ENCODE measurements at regions not wholly inside any gene's neighbourhood (a gene's known extent, or its start where the extent isn't known, plus 50 kb on each side); places are given as distances from the start of the nearest gene placed in this dataset.

GRCh38 chr1:143610196-143610595 is 361.6 kb downstream of the FAM72C start (continued):
- TF ChIP-seq ZNF184 (tag by site-specific recombination; IDR thresholded peaks at IDR 0.05) (no peak), ZNF211 (tag by site-specific recombination; IDR thresholded peaks at IDR 0.05; ENCODE audit: low read depth) (no peak), ZNF24 (tag by site-specific recombination; IDR thresholded peaks at IDR 0.05) (no peak)

GRCh38 chr1:143604887-143605286 is 366.9 kb downstream of the FAM72C start:
- POLR2A ChIA-PET, result no interaction called here
- Histone ChIP-seq H3K4me3 (ENCODE audit: low read depth, low read length) (no peak overlapping the region), H3K27ac (ENCODE audit: extremely low read depth, low read depth, low read length) (no peak overlapping the region), H3K36me3 (ENCODE audit: control insufficient read depth in 2 of 2, insufficient read depth in 1 of 2, low read length in 2 of 2) (no peaks in the 10 kb centered on the region), H3K9me3 (ENCODE audit: control insufficient read depth, insufficient read depth, low read depth, low read length) (no peaks in the 10 kb centered on the region), H3K4me1 (ENCODE audit: control insufficient read depth, insufficient read depth, low read length) (no peaks in the 10 kb centered on the region)
- TF ChIP-seq ZBTB11 (tag by site-specific recombination; conservative IDR thresholded peaks at IDR 0.05; ENCODE audit: low read depth) (no peak), ZNF362 (tag by site-specific recombination; IDR thresholded peaks at IDR 0.05) (no peak), ZFHX2 (tag by site-specific recombination; conservative IDR thresholded peaks at IDR 0.05) (no peak), ZNF221 (tag by site-specific recombination; IDR thresholded peaks at IDR 0.05; ENCODE audit: borderline replicate concordance) (no peak), HOXA7 (CRISPR knock-in tag; IDR thresholded peaks at IDR 0.05; ENCODE audit: borderline replicate concordance) (no peak), SP7 (tag by site-specific recombination; IDR thresholded peaks at IDR 0.05) (no peak), ZNF701 (tag by site-specific recombination; IDR thresholded peaks at IDR 0.05) (no peak), ZBTB49 (tag by site-specific recombination; IDR thresholded peaks at IDR 0.05; ENCODE audit: low read depth) (no peak), ZNF114 (tag by site-specific recombination; IDR thresholded peaks at IDR 0.05) (no peak), ZNF785 (tag by site-specific recombination; IDR thresholded peaks at IDR 0.05) (no peak), KLF8 (tag by site-specific recombination; IDR thresholded peaks at IDR 0.05) (no peak), ZNF239 (tag by site-specific recombination; IDR thresholded peaks at IDR 0.05) (no peak)
- CTCF ChIA-PET, result no interaction called here

GRCh38 chr1:143584508-143584907 is 387.3 kb downstream of the FAM72C start:
- Histone ChIP-seq H3K36me3 (ENCODE audit: control insufficient read depth in 2 of 2, insufficient read depth in 1 of 2, low read length in 2 of 2) (no peaks in the 10 kb centered on the region), H3K9me3 (ENCODE audit: control insufficient read depth, insufficient read depth, low read depth, low read length) (no peaks in the 10 kb centered on the region), H3K27ac (ENCODE audit: extremely low read depth, low read depth, low read length) (no peak overlapping the region), H3K4me1 (ENCODE audit: control insufficient read depth, insufficient read depth, low read length) (no peaks in the 10 kb centered on the region), H3K4me3 (ENCODE audit: low read depth, low read length) (no peak overlapping the region)
- POLR2A ChIA-PET, result no interaction called here
- CTCF ChIA-PET, result interaction anchor here (0.8 kb wide), 1 partner anchor 15 kb away, joined by 3 read pairs; no protein-coding TSS in a partner anchor
- TF ChIP-seq ZNF76 (tag by site-specific recombination; IDR thresholded peaks at IDR 0.05; ENCODE audit: borderline replicate concordance, low read depth) (no peak), ZNF19 (tag by site-specific recombination; IDR thresholded peaks at IDR 0.05; ENCODE audit: low read depth) (no peak), ZNF660 (tag by site-specific recombination; IDR thresholded peaks at IDR 0.05) (no peak), RBAK (tag by site-specific recombination; IDR thresholded peaks at IDR 0.05) (no peak), ZNF555 (tag by site-specific recombination; conservative IDR thresholded peaks at IDR 0.05) (no peak), ZNF623 (tag by site-specific recombination; IDR thresholded peaks at IDR 0.05) (no peak), ZNF324 (tag by site-specific recombination; IDR thresholded peaks at IDR 0.05) (no peak), ZNF544 (tag by site-specific recombination; IDR thresholded peaks at IDR 0.05) (no peak), ZNF610 (tag by site-specific recombination; IDR thresholded peaks at IDR 0.05; ENCODE audit: borderline replicate concordance) (no peak), ZNF768 (tag by site-specific recombination; IDR thresholded peaks at IDR 0.05) (no peak), GLIS1 (tag by site-specific recombination; IDR thresholded peaks at IDR 0.05) (no peak), HIC1 (tag by site-specific recombination; IDR thresholded peaks at IDR 0.05) (no peak), ZNF214 (tag by site-specific recombination; IDR thresholded peaks at IDR 0.05; ENCODE audit: borderline replicate concordance) (no peak)
